Spleen (tissue), 7 donors: ENCODE measurements at regions not wholly inside any gene's neighbourhood (a gene's known extent, or its start where the extent isn't known, plus 50 kb on each side); places are given as distances from the start of the nearest gene placed in this dataset.

Experiments
- CTCF ChIP-seq, 11 experiments: fragments of 200-600 bp in 7 of 11; fragments of 450-650 bp in 4 of 11; sonication (generic) in 4 of 11; IDR thresholded peaks in 8 of 11; conservative IDR thresholded peaks in 3 of 11; 1 replicate in 7 of 11; 2 replicates in 4 of 11; pipeline versions ENCODE4 v1.4.0 to v1.8.0; 2016 to 2021; ENCODE audit warnings: antibody characterized with exemption in 11 of 11, inconsistent platforms in 4 of 11, mild to moderate bottlenecking in 1 of 11
- POLR2A ChIP-seq, 3 donors: fragments of 450-650 bp; IDR thresholded peaks; one replicate each; pipeline ENCODE4 v1.5.1; 2017; ENCODE audit warnings: antibody characterized with exemption in 3 of 3, mild to moderate bottlenecking in 1 of 3
- donor health status: DM: no; HTN: no; CAD: no; lungs with moderate emphysema.
- donor health status: DM: no; HTN: no; CAD: no.
- donor health status: DM: no; HTN: no; CAD: no.

GRCh38 chr12:88309546-88309945 lies 167.4 kb downstream of the TMTC3 start:
- TF ChIP-seq CTCF (IDR thresholded peaks at IDR 0.05 in 8 of 11, conservative IDR thresholded peaks at IDR 0.05 in 3 of 11) (no peak), POLR2A (IDR thresholded peaks at IDR 0.05) (no peak)
